HG02798 (cell line): ENCODE measurements at regions not wholly inside any gene's neighbourhood (a gene's known extent, or its start where the extent isn't known, plus 50 kb on each side); places are given as distances from the start of the nearest gene placed in this dataset.
"Not testable (repeated sequence)": the region's sequence is repeated elsewhere in the genome, so short reads cannot be mapped to it uniquely, and the experiment has no call there.

Experiments
- ATAC-seq: cut with Tn5 transposase; IDR thresholded peaks from one replicate; pipeline ENCODE4 v1.9.1; 2021; ENCODE audit warnings: mild to moderate bottlenecking; ENCODE audit not compliant: unreplicated experiment, poor library complexity

- ATAC-seq, result no peak
These were observed 420.4 kb downstream of the NDFIP2 start for GRCh38 chr13:79901336-79901735.

- ATAC-seq, result no peak
These were observed 419.4 kb downstream of the NDFIP2 start for GRCh38 chr13:79900356-79900755.

GRCh38 chr13:79898996-79899395 is 418.0 kb downstream of the NDFIP2 start:
- no peak for ATAC-seq

- no peak for ATAC-seq
These were observed 417.4 kb downstream of the NDFIP2 start for GRCh38 chr13:79898202-79898826.

GRCh38 chr13:79896851-79897250 is 415.9 kb downstream of the NDFIP2 start:
- ATAC-seq, result no peak

- no peak for ATAC-seq
These were observed 414.5 kb downstream of the NDFIP2 start for GRCh38 chr13:79895416-79895815.

- not testable (repeated sequence) for ATAC-seq
These were observed 406.3 kb downstream of the NDFIP2 start for GRCh38 chr13:79887278-79887677.

GRCh38 chr13:79886601-79887000 is 405.6 kb downstream of the NDFIP2 start:
- no peak for ATAC-seq

GRCh38 chr13:79884890-79885289 is 403.9 kb downstream of the NDFIP2 start:
- no peak for ATAC-seq

GRCh38 chr13:79883216-79883615 is 402.3 kb downstream of the NDFIP2 start:
- ATAC-seq, result no peak

- no peak for ATAC-seq
These were observed 399.9 kb downstream of the NDFIP2 start for GRCh38 chr13:79880818-79881217.

- ATAC-seq, result no peak
These were observed 393.7 kb downstream of the NDFIP2 start for GRCh38 chr13:79874396-79875360.

- no peak for ATAC-seq
These were observed 390.6 kb downstream of the NDFIP2 start for GRCh38 chr13:79871594-79871993.

GRCh38 chr13:79870766-79871165 is 389.8 kb downstream of the NDFIP2 start:
- ATAC-seq, result no peak

- ATAC-seq, result no peak
These were observed 389.2 kb downstream of the NDFIP2 start for GRCh38 chr13:79870123-79870522.

GRCh38 chr13:79869326-79869725 is 388.4 kb downstream of the NDFIP2 start:
- ATAC-seq, result no peak

- ATAC-seq, result no peak
These were observed 386.3 kb downstream of the NDFIP2 start for GRCh38 chr13:79867254-79867653.

GRCh38 chr13:79866436-79866835 is 385.5 kb downstream of the NDFIP2 start:
- no peak for ATAC-seq

- ATAC-seq, result no peak
These were observed 381.6 kb downstream of the NDFIP2 start for GRCh38 chr13:79862515-79862914.

- ATAC-seq, result no peak
These were observed 380.8 kb downstream of the NDFIP2 start for GRCh38 chr13:79861731-79862130.

GRCh38 chr13:79860791-79861190 is 379.8 kb downstream of the NDFIP2 start:
- ATAC-seq, result no peak

GRCh38 chr13:79859756-79860155 is 378.8 kb downstream of the NDFIP2 start:
- no peak for ATAC-seq
